Mononuclear cell (primary cell): ENCODE measurements at regions not wholly inside any gene's neighbourhood (a gene's known extent, or its start where the extent isn't known, plus 50 kb on each side); places are given as distances from the start of the nearest gene placed in this dataset.
"Not testable (repeated sequence)": the region's sequence is repeated elsewhere in the genome, so short reads cannot be mapped to it uniquely, and the experiment has no call there.

Source experiments
- H3K27me3 ChIP-seq: 2 replicates; pipeline ENCODE4 v1.6.0; 2011; ENCODE audit warnings: low read length, control low read depth; ENCODE audit not compliant: insufficient read depth
- H3K4me1 ChIP-seq: 2 replicates; pipeline ENCODE4 v1.5.1; 2011; ENCODE audit warnings: mild to moderate bottlenecking, low read length, control low read depth; ENCODE audit not compliant: insufficient read depth
- H3K4me3 ChIP-seq: 2 replicates; pipeline ENCODE4 v1.5.1; 2011; ENCODE audit warnings: mild to moderate bottlenecking, low read length, moderate library complexity
- H3K9me3 ChIP-seq: 2 replicates; pipeline ENCODE4 v1.5.1; 2011; ENCODE audit warnings: low read depth, mild to moderate bottlenecking, control low read depth, low read length

DNA sequence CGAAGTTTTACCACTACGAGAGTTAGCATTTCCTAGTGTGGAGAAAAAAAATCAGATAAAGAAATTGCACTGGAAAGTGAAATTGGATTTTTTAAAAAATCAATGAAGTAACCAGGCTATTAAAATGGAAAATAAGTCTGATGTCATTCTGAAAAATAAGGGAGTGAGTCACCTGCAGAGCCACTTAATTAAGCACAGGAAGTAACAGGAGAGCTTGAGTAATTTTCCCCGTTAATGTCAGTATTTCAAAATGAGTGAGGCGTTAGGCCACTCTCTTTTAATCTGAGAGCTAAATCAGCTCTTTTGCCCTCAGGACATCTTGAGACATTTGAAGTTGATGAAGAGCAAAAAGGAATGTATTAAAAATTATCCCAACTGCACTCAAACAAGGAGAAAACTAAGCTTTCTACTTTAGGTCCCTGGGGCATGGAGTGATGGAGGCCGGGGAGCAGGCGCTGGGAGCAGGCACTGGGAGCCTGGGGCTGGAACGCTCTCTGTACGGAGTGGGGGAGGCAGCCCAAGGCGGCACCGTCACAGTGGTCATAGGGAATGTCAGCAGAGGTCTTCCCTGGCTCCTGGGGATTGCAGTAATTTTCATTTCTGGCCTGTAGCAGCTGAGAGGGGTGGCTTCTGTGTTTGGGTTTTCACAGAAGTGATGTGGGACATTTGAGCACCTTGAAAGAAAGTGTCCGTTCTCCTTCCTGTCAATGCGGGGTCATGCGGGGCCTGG, 194.6 kb downstream of the BCL2L11 start:
- not testable (repeated sequence) for H3K9me3 ChIP-seq, H3K4me1 ChIP-seq, H3K27me3 ChIP-seq, H3K4me3 ChIP-seq

DNA sequence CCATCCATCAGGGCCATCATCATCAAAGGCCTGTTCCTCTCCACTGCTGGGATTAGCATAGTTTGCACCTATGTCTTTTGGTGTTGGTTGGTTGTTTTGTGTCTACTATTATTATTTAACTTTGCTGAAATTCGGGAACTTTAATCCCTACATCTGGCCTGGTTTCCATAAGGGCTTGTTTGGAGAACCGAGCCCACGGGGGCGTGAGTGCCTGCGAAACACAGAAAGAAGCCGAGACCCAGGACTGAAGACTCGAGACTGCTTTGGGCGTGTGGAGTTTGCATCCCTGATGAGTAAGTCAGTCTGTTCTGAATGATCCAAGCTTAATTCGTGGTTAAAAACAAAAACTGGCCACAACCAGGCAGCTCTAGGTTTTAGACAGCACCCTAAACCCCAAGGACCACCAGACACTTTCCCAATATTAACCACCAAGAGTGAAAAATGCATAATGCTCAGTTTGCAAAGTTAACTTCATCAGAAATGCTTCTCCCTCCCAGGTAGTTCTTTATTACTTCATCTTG, 195.6 kb downstream of the BCL2L11 start:
- not testable (repeated sequence) for H3K4me3 ChIP-seq, H3K4me1 ChIP-seq, H3K9me3 ChIP-seq, H3K27me3 ChIP-seq

DNA sequence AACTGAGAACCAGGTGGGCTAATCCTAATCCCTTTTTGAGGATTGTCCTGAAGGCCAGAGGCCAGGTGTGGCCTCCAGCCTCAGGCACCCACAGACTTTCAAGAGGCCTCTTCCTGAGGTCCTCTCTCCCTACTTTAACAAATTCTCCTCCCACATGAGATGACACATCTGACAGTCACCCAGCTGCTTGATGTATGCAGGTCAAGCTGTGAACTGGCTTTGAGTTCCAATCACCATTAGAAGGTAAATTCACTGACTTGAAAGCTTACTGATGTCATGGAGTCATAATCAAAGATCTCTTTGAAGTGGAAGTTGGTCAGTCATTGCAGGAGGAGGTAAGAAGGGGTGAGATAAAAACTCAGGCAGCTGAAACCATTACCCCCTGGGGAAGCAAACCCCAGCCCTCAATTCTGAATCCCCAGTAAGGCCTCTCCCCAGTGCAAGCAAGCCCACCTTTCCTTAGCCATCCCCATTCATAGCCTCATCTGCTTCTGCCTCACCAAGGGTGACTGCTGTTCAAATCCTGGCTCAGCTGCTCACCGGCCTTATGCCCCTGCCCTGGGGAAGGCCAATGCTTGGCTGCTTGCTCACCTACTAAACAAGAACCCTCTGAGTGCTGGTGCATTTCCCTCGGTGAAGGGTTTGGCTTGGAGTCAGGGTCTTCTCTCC, 196.3 kb downstream of the BCL2L11 start:
- H3K4me3 ChIP-seq, H3K4me1 ChIP-seq, H3K27me3 ChIP-seq, H3K9me3 ChIP-seq: not testable (repeated sequence)

DNA sequence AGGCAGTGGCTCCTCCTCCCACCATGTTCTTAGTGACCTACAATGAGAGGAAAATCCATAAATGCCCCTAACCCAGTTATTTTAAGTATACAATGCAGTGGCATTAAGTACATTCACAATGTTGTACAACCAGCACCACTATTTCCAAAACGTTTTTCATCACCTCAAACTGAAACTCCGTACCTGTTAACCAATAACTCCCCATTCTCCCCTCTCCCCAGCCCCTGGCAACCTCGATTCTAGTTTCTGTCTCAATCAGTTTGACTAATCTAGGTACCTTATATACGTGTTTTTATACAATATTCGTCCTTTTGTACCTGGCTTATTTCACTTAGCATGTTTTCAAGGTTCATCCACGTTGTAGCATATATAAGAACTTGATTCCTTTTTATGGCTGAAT, 198.8 kb downstream of the BCL2L11 start:
- not testable (repeated sequence) for H3K4me3 ChIP-seq, H3K4me1 ChIP-seq, H3K9me3 ChIP-seq, H3K27me3 ChIP-seq

DNA sequence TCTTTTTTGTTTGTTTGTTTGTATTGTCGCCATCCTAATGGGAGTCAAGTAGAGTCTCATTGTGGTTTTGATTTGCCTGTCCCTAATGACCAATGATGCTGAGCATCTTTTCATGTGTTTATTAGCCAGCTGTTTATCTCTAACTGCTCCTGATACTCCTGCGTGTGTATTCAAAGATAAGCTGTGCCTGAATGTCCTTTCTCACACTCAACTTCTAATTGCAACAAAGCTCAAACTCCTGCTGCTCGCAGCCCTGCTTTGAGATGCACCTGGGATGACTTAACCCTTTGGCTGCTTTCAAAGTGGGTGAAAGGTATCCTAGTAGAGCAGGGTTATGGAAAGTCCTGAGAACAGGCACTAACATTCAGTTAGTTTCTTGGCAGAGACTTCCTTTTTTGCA, 199.6 kb downstream of the BCL2L11 start:
- not testable (repeated sequence) for H3K9me3 ChIP-seq, H3K4me3 ChIP-seq, H3K27me3 ChIP-seq, H3K4me1 ChIP-seq

DNA sequence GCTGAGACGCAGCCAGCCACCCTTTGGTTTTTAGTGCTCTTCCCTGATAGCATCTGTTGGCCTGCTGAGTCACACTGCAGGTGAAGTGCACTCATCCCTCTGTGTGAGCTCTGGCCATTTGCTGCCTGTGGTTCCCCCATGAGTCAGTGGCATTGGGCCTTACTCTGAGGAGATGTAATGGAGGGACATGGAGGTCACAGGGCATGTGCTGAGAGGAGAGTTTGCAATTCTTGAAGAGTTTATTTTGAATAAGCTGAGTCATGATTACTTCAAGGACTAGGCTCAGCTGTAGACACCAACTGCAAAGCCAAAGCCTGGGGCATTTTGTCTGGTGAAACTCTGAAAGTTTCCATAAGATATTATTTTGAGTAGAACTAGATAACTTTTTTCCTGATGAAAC, 200.3 kb downstream of the BCL2L11 start:
- H3K9me3 ChIP-seq, H3K27me3 ChIP-seq, H3K4me3 ChIP-seq, H3K4me1 ChIP-seq: not testable (repeated sequence)

DNA sequence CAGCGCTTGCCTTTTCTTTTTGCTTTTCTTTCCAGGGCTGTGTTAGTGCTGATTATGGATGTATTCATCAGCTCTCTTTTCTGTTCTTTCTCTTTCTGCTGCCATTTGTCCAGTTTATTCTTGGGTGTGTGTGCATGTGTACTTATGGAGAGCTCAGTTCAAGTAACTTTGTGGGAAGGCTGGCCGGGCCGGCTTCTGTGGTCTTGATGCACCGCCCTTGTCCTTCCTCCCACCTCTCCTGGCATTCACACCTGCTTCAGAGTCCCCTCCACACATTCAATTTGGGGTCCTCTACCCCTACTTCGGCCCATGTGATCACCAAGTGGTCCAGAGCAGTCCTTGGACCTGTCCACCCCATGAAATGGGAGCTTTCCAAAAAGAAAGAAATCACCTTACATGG, 202.7 kb downstream of the BCL2L11 start:
- H3K27me3 ChIP-seq, H3K4me3 ChIP-seq, H3K4me1 ChIP-seq, H3K9me3 ChIP-seq: not testable (repeated sequence)

DNA sequence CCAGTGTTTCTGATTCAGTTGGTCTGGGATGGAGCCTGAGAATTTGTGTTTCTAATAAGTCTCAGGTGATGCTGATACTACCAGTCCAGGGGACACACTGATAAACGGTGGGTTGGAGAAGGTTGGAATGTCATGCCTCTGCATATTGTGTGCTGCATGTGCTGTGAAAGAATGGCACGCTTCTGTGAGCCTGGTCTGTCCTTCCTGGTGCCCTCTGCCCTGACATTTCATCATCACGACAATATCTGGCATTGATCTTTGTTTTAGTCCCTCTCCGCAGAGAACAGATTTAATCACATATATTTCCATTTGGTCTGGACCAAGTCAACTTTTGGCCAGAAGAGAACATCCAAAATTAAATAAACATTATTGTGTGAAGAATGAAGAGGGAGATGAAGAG, 207.0 kb downstream of the BCL2L11 start:
- H3K4me1 ChIP-seq, H3K4me3 ChIP-seq, H3K9me3 ChIP-seq, H3K27me3 ChIP-seq: not testable (repeated sequence)

DNA sequence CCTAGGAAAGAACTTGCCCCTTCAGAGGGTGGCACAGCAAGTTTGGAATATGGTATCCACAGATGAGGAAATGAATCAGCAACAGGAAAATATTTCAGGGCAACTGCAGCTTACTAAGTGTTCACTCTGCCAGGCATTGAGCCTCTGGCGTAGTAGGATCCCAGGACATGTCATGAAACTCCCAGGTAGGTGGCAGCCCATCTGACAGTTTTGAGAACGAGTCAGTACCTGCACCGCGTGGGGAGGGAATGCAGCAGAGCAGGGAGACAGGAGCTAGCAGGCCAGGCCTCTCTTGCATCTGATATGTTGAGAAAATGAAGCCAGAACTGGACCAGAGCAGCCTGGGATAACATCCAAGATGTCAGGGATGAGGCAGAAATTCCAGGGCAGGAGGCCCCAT, 208.6 kb downstream of the BCL2L11 start:
- H3K4me1 ChIP-seq, H3K4me3 ChIP-seq: not testable (repeated sequence)

DNA sequence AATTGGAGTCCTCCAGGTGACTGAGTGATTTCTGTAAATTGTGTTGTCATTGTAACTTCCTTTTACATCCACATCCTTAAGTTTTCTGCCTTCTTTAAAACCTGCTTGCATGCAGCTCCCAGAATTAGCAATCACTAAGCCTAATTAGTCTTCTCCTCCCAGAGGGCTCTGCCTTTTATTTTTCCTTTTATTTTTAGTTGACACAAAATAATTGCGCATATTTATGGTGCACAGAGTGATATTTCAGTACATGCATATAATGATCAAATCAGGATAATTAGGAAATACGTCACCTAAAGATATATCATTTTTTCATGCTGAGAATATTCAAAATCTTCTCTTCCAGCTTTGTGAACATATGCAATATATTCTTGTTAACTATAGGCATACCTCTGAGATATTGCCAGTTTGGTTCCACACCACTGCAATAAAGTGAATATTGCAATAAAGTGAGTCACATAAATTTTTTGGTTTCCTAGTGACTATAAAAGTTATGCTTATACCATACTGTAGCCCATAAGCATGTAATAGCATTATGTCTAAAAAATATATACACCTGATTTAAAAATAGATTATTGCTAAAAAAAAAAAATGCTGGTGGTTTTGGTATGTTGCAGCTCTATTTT, 210.5 kb downstream of the BCL2L11 start:
- not testable (repeated sequence) for H3K4me3 ChIP-seq, H3K27me3 ChIP-seq, H3K9me3 ChIP-seq, H3K4me1 ChIP-seq

More for the DNA sequence above, 208.6 kb downstream of the BCL2L11 start:
- H3K9me3 ChIP-seq, H3K27me3 ChIP-seq: not testable (repeated sequence)

DNA sequence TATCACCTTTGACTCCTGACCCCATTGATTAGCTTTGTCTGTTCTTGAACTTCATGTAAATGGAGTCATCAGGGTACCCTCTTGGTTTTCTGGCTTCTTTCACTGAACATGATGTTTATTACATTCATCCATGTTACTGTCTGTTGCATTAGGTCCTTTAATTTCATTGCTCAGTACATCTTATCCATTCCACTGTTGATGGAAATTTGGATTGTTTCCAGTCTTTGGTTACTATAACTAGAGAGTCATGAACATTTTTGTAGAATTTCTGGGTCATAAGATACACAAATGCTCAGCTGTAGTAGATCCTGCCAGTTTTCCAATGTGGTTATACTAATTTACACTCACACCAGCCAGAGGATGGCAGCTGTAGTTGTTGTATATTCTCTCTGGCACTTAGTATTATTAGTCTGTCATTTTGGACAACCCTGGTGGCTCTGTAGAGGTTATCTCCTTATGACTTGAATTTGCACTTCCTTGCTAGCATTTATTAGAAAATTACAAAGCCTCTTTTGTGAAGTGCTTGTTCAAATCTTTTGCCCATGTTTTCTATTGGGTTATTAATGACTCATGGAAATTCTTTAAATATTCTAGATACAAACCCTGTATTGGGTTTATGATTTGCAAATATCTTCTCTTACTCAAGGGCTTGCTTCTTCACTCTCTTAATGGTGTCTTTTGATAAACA, 214.7 kb downstream of the BCL2L11 start:
- H3K27me3 ChIP-seq, H3K9me3 ChIP-seq, H3K4me3 ChIP-seq, H3K4me1 ChIP-seq: not testable (repeated sequence)

DNA sequence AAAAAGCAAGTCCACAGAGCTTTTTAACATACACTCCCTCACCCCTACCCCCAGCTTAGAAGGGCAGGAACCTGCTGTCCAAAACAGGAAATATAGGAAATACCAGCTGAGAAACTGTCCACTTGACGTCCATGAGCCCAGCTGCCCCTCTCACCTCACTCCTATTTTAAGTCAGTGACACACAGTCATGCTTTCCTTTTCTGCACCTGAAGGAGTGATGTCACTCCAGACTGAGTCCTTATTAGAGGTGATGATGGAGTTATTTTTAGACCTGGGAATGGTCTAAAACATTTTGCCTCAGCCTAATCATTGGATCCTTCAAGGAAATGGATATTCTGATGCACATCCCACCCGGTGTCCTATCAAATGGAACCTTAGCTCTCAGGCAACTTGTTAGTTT, 217.8 kb downstream of the BCL2L11 start:
- not testable (repeated sequence) for H3K4me1 ChIP-seq, H3K4me3 ChIP-seq, H3K27me3 ChIP-seq, H3K9me3 ChIP-seq

DNA sequence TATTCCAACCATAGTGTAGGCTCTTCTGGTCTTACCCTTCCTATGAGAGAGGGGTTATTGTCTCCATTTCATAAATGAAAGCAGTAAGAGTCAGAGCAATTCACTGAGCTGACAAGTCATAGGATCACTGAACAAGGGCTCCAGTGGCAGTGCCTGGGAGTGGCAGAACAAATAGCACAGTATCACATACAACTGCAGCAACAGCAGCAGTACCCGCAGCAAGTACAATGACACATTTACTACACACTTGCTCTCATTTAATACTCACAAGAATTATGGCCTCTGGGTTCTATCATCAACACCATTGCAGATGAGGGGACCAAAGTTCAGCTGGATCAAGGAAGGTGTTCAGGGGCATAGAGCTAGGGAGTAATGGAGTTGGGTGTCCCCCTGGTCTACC, 218.8 kb downstream of the BCL2L11 start:
- not testable (repeated sequence) for H3K4me1 ChIP-seq, H3K27me3 ChIP-seq, H3K9me3 ChIP-seq, H3K4me3 ChIP-seq

DNA sequence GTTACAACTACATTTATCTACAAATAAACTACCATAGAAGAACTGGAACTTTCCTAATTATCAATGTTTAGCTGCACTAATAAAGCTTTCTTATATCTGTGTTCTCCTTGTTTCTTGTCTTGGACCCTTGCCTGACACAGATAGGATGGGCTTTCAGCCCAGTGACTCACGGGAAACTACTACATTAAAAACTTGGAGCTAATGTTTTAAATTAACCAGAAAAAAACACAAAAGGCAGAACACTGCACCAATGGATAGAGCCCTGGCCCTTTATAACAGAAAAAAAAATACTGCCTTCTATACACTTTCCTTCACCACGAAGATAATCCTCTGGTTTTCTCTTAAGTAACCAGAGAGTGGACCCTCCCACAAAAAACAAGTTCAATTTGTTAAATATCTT, 223.9 kb downstream of the BCL2L11 start:
- H3K27me3 ChIP-seq, H3K9me3 ChIP-seq, H3K4me1 ChIP-seq, H3K4me3 ChIP-seq: not testable (repeated sequence)

DNA sequence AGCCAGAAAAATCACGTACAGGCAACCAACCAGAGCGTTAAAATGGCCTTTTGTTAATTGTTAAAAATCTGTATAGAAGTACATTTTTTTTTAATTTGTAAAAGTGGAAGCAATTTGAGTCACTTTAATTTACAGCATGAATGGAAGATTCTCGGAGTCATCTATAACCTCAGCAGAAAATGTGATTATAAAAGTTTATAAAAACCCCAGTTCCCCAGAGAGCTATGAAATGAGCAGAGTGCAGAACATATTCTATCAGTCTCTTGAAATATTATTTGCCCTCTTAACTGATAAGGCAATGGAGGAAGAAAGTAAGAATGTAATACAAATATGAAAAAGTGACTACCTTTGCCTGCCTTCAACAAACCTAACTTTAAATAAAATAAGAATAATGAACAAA, 224.7 kb downstream of the BCL2L11 start:
- not testable (repeated sequence) for H3K4me1 ChIP-seq, H3K9me3 ChIP-seq, H3K27me3 ChIP-seq, H3K4me3 ChIP-seq
